ENCODE measurements at regions not wholly inside any gene's neighbourhood (a gene's known extent, or its start where the extent isn't known, plus 50 kb on each side); places are given as distances from the start of the nearest gene placed in this dataset.

DNA sequence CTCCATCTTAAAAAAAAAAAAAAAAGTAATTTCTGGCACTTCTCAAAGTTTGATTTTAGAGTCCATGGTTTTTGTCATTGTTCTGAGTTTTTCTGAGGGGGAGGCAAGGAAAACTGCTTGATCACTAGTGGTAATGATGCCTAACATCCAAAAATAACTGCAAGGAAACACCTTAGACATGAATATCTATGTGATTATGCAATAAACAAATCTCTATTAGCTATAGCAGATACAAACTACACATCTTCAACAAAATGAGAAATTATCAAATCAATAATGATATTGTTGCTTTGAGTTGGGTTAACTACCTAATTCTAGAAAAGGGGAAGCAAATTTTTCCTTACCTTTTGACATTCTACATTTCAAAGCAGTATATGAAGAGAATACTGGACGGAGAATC lies 230.9 kb upstream of the JARID2 start:
- TF ChIP-seq, protein P1, sequence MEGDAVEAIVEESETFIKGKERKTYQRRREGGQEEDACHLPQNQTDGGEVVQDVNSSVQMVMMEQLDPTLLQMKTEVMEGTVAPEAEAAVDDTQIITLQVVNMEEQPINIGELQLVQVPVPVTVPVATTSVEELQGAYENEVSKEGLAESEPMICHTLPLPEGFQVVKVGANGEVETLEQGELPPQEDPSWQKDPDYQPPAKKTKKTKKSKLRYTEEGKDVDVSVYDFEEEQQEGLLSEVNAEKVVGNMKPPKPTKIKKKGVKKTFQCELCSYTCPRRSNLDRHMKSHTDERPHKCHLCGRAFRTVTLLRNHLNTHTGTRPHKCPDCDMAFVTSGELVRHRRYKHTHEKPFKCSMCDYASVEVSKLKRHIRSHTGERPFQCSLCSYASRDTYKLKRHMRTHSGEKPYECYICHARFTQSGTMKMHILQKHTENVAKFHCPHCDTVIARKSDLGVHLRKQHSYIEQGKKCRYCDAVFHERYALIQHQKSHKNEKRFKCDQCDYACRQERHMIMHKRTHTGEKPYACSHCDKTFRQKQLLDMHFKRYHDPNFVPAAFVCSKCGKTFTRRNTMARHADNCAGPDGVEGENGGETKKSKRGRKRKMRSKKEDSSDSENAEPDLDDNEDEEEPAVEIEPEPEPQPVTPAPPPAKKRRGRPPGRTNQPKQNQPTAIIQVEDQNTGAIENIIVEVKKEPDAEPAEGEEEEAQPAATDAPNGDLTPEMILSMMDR (IDR thresholded peaks at IDR 0.05; ENCODE audit: insufficient read depth, low read depth, low read length): no peak
- no peak for TF ChIP-seq EZH2 (IDR thresholded peaks at IDR 0.05; ENCODE audit: insufficient read depth, low read length)
